Epithelial cell of proximal tubule (primary cell): ENCODE measurements at regions not wholly inside any gene's neighbourhood (a gene's known extent, or its start where the extent isn't known, plus 50 kb on each side); places are given as distances from the start of the nearest gene placed in this dataset.

Experiments
- DNase-seq: peaks from one replicate; pipeline ENCODE4 v3.0.0-alpha.2; 2011; ENCODE audit warnings: low read depth
- H3K4me3 ChIP-seq: 2 replicates; pipeline ENCODE4 v1.5.1; 2011; ENCODE audit warnings: low read depth, mild to moderate bottlenecking, low read length
- TF ChIP-seq, protein P1 (sequence below): conservative IDR thresholded peaks from 2 replicates; pipeline ENCODE4 v1.5.1; 2012; ENCODE audit warnings: low read depth, mild to moderate bottlenecking, low read length

DNA sequence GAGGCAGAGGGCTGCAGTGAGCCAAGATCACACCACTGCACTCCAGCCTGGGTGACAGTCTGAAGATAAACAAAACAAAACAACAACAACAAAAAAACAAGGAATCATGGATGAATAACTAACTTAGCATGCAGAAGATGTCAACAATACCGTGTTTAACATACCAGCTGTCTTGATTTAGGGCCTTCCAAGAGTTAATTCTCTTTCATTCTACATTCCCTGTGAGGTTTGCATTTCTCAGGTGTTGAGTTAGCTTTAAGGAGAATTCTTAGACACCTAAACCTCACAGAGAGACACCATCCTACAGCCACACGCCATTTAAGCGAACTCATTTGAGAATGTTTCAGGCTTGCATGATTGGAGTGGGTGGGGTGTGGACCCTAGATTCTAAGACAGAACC lies 363.1 kb upstream of the RUNX1 start:
- no peak for DNase-seq

DNA sequence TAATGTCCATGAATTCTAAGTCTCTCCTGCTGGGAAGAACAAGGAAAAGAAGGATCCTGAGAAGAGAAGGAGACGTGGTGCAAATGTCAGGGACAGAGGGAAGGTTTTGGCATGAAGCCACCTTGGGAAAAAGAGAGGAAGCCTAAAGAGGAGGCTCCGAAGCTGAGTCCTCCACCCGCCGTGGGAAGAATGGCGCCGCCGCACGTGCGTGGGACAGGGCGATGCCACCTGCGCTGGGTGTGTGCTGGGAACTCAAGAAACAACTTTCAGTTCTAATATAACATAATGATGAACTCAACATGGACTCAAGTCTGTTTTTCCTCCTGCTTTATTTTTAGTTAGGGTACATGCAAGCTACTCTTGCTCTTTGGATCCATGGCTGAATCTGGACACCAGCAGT lies 362.3 kb upstream of the RUNX1 start:
- TF ChIP-seq, protein P1, sequence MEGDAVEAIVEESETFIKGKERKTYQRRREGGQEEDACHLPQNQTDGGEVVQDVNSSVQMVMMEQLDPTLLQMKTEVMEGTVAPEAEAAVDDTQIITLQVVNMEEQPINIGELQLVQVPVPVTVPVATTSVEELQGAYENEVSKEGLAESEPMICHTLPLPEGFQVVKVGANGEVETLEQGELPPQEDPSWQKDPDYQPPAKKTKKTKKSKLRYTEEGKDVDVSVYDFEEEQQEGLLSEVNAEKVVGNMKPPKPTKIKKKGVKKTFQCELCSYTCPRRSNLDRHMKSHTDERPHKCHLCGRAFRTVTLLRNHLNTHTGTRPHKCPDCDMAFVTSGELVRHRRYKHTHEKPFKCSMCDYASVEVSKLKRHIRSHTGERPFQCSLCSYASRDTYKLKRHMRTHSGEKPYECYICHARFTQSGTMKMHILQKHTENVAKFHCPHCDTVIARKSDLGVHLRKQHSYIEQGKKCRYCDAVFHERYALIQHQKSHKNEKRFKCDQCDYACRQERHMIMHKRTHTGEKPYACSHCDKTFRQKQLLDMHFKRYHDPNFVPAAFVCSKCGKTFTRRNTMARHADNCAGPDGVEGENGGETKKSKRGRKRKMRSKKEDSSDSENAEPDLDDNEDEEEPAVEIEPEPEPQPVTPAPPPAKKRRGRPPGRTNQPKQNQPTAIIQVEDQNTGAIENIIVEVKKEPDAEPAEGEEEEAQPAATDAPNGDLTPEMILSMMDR, result no peak
- no peak overlapping the region for H3K4me3 ChIP-seq
- no peak for DNase-seq

More for the DNA sequence above, 363.1 kb upstream of the RUNX1 start:
- H3K4me3 ChIP-seq, result no peak overlapping the region
- TF ChIP-seq, protein P1, result no peak

DNA sequence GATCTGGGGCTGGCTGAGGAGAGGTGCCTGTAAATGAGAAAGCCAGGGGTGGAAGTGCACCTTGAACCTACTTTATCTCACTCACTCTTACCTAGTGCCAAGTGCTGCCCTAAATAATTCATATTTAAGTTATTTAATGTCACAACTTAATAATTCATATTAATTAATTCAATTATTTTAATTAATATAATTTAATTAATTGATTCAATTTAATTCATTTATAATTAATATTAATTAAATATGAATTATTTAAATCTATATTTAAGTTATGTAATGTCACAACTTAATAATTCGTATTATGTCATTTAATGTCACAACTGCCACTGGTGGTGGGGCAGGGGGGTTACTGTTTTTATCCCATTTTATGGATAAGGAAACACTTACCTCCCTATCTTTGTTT lies 361.6 kb upstream of the RUNX1 start:
- DNase-seq, result no peak
- no peak overlapping the region for H3K4me3 ChIP-seq
- TF ChIP-seq, protein P1, result no peak

DNA sequence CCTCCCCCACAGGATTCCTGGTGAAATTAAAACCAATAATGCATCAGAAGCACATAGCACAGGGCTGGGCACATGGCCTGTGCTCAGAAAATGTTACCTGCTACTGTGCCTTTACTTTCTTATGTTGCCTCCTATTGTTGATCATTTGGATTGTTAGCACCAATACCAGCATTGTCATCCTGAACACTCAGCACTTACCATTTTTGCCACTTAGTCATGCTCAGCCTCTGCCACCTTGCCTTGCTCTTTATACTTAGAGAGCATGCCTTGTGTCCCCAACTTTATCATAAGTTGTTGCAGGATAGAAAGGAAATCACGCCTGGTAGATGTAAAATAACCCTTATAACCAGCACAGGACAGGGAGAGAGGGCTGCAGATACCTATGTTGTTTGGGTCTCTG lies 361.0 kb upstream of the RUNX1 start:
- DNase-seq, result no peak
- no peak overlapping the region for H3K4me3 ChIP-seq
- TF ChIP-seq, protein P1, result no peak

DNA sequence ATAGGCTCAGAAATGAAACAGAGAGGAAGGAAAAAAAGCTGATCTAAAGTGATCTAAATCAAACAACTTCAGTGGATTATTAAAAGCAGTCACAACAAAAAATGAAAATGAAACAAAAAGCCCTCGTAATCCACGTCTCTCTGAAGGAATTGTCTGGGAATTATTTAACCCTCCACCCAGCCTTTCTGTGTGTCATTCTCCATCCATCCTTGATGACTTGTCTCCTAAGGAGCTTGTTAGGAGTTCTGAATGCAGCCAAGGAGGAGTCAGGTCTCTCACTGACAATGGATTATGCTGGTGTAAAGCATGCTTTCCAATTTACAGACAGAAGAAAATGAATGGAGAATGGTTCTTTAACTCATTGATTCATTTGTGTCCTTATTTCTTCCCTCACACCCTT lies 359.3 kb upstream of the RUNX1 start:
- DNase-seq, result no peak
- TF ChIP-seq, protein P1, result no peak
- no peak overlapping the region for H3K4me3 ChIP-seq

DNA sequence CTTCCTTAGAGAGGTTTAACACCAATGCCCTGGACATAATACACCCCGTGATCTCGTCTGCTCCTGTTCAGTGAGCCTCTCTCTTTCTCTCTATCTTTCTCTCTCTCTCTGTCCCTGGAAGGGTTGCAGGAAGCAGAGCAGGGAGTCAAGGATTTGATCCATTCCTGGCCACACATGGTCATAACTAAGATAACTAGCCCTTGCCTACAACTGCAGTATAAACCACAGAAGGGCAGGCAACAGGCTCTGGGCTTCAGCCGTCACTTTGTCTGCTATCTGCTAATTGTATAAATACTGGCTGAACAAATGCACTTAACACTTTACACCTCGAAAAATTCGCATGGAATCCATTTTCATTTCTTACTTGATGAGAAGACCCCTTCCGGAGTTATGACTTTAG lies 357.5 kb upstream of the RUNX1 start:
- TF ChIP-seq, protein P1, result no peak

DNA sequence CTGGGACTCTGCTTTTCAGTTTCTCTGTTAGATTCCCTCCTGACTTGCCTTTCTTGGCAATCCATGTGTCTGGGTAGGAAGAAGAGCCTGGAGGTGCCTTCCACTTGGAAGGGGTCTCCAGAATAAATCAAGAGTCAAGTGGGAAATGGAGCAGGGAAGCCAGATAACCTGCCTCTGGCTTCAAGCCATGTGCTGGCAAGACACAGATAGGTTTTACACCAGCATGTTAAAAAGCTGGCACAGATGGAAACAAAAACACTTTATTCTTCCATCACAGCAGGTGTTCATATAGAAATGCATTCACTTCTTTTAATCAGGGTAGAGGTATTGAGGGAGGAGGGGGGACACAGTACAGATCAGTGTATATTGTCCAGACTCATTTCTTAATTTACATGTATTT lies 356.9 kb upstream of the RUNX1 start:
- TF ChIP-seq, protein P1, result no peak
- DNase-seq, result no peak
- no peak overlapping the region for H3K4me3 ChIP-seq

More for the DNA sequence above, 357.5 kb upstream of the RUNX1 start:
- no peak for DNase-seq
- no peak overlapping the region for H3K4me3 ChIP-seq
